Thyroid gland (tissue), 4 donors: ENCODE measurements at regions not wholly inside any gene's neighbourhood (a gene's known extent, or its start where the extent isn't known, plus 50 kb on each side); places are given as distances from the start of the nearest gene placed in this dataset.

Source experiments
- CTCF ChIP-seq, 6 experiments: fragments of 200-600 bp in 3 of 6; fragments of 450-650 bp in 3 of 6; sonication (generic) in 3 of 6; IDR thresholded peaks; one replicate each; pipeline ENCODE4 v1.5.1; 2016 to 2019; ENCODE audit warnings: antibody characterized with exemption in 6 of 6, mild to moderate bottlenecking in 2 of 6, inconsistent platforms in 1 of 6, moderate library complexity in 1 of 6
- POLR2A ChIP-seq, 2 donors: fragments of 450-650 bp; IDR thresholded peaks; one replicate each; pipeline ENCODE4 v1.6.1; 2017; ENCODE audit warnings: antibody characterized with exemption in 2 of 2, mild to moderate bottlenecking in 2 of 2, moderate library complexity in 1 of 2

GRCh38 chr12:67927324-67927723, 61.9 kb upstream of the IFNG-AS1 start:
- TF ChIP-seq POLR2A (IDR thresholded peaks at IDR 0.05) (no peak), CTCF (IDR thresholded peaks at IDR 0.05) (no peak)
